SU-DHL-6 (cell line): ENCODE measurements at regions not wholly inside any gene's neighbourhood (a gene's known extent, or its start where the extent isn't known, plus 50 kb on each side); places are given as distances from the start of the nearest gene placed in this dataset.

Source experiments
- EZH2phosphoT487 ChIP-seq: fragments of 200-600 bp; sonication (generic), shearing (Covaris generic); conservative IDR thresholded peaks from 2 replicates; pipeline ENCODE4 v1.6.1; 2018; ENCODE audit warnings: mild to moderate bottlenecking, antibody characterized with exemption, low read length, moderate library complexity, mixed read lengths
- TF ChIP-seq, protein P1 (sequence below): fragments of 200-600 bp; sonication (generic); IDR thresholded peaks from one replicate; pipeline ENCODE4 v1.5.1; 2017; ENCODE audit warnings: antibody characterized with exemption, mild to moderate bottlenecking, low read length, moderate library complexity; ENCODE audit not compliant: insufficient read depth, poor library complexity, severe bottlenecking

DNA sequence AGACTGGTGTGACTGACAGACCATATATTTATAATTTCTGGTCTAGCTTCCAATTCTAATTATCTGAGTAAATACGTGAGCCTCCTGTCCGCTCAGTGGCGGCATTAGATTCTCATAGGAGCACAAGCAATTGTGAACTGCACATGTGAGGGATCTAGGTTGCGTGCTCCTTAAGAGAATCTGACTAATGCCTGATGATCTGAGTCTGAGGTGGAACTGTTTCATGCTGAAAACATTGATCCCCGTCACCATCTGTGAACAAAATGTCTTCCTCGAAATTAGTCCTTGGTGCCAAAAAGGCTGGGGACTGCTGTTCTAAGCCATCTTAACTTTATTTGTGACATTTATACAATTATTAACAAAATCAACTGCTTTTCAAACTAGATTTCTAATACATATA is 164.7 kb upstream of the MEOX2 start:
- TF ChIP-seq, protein P1, sequence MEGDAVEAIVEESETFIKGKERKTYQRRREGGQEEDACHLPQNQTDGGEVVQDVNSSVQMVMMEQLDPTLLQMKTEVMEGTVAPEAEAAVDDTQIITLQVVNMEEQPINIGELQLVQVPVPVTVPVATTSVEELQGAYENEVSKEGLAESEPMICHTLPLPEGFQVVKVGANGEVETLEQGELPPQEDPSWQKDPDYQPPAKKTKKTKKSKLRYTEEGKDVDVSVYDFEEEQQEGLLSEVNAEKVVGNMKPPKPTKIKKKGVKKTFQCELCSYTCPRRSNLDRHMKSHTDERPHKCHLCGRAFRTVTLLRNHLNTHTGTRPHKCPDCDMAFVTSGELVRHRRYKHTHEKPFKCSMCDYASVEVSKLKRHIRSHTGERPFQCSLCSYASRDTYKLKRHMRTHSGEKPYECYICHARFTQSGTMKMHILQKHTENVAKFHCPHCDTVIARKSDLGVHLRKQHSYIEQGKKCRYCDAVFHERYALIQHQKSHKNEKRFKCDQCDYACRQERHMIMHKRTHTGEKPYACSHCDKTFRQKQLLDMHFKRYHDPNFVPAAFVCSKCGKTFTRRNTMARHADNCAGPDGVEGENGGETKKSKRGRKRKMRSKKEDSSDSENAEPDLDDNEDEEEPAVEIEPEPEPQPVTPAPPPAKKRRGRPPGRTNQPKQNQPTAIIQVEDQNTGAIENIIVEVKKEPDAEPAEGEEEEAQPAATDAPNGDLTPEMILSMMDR = no peak
- no peak for TF ChIP-seq EZH2phosphoT487
